ENCODE measurements at regions not wholly inside any gene's neighbourhood (a gene's known extent, or its start where the extent isn't known, plus 50 kb on each side); places are given as distances from the start of the nearest gene placed in this dataset.

- TF ChIP-seq CTCF (IDR thresholded peaks at IDR 0.05; ENCODE audit: borderline replicate concordance, extremely low read depth, insufficient read depth), result no peak
- H3K9ac ChIP-seq (ENCODE audit: low read length in 3 of 3), result no peak overlapping the region
- H3K4me3 ChIP-seq (ENCODE audit: low read length in 3 of 3), result no peak overlapping the region
- H3K27me3 ChIP-seq (ENCODE audit: control insufficient read depth, insufficient read depth, low read length), result no peaks in the 10 kb centered on the region
- no peaks in the 10 kb centered on the region for H3K4me1 ChIP-seq (ENCODE audit: control insufficient read depth in 2 of 3, insufficient read depth in 2 of 3, low read depth in 1 of 3, low read length in 3 of 3)
- no peaks in the 10 kb centered on the region for H3K9me3 ChIP-seq (ENCODE audit: control insufficient read depth in 2 of 3, insufficient read depth in 1 of 3, low read length in 3 of 3)
- FAIRE-seq (no peak), DNase-seq (no peak)
- intact Hi-C loops (cut with DNase I), result no loop called here
- H3K36me3 ChIP-seq (ENCODE audit: control insufficient read depth in 2 of 3, insufficient read depth in 3 of 3, low read length in 3 of 3), result no peaks in the 10 kb centered on the region
- no peak overlapping the region for H3K27ac ChIP-seq (ENCODE audit: low read depth in 2 of 2, low read length in 2 of 2)
Measured at GRCh38 chr5:90182726-90183125, 226.8 kb downstream of the CETN3 start.

GRCh38 chr5:90174236-90174635 lies 235.3 kb downstream of the CETN3 start:
- intact Hi-C loops (cut with DNase I), result no loop called here
- Histone ChIP-seq H3K4me3 (ENCODE audit: low read length in 3 of 3) (no peak overlapping the region), H3K4me1 (ENCODE audit: control insufficient read depth in 2 of 3, insufficient read depth in 2 of 3, low read depth in 1 of 3, low read length in 3 of 3) (no peaks in the 10 kb centered on the region), H3K9ac (ENCODE audit: low read length in 3 of 3) (no peak overlapping the region), H3K36me3 (ENCODE audit: control insufficient read depth in 2 of 3, insufficient read depth in 3 of 3, low read length in 3 of 3) (no peaks in the 10 kb centered on the region), H3K27me3 (ENCODE audit: control insufficient read depth, insufficient read depth, low read length) (no peaks in the 10 kb centered on the region), H3K9me3 (ENCODE audit: control insufficient read depth in 2 of 3, insufficient read depth in 1 of 3, low read length in 3 of 3) (no peaks in the 10 kb centered on the region), H3K27ac (ENCODE audit: low read depth in 2 of 2, low read length in 2 of 2) (no peak overlapping the region)
- no peak for TF ChIP-seq CTCF (IDR thresholded peaks at IDR 0.05; ENCODE audit: borderline replicate concordance, extremely low read depth, insufficient read depth)
- DNase-seq, result no peak
- FAIRE-seq, result no peak

GRCh38 chr5:90173299-90174030 lies 236.1 kb downstream of the CETN3 start:
- Histone ChIP-seq H3K36me3 (ENCODE audit: control insufficient read depth in 2 of 3, insufficient read depth in 3 of 3, low read length in 3 of 3) (no peaks in the 10 kb centered on the region), H3K27ac (ENCODE audit: low read depth in 2 of 2, low read length in 2 of 2) (no peak overlapping the region), H3K27me3 (ENCODE audit: control insufficient read depth, insufficient read depth, low read length) (no peaks in the 10 kb centered on the region), H3K4me3 (ENCODE audit: low read length in 3 of 3) (no peak overlapping the region), H3K9me3 (ENCODE audit: control insufficient read depth in 2 of 3, insufficient read depth in 1 of 3, low read length in 3 of 3) (no peaks in the 10 kb centered on the region), H3K9ac (ENCODE audit: low read length in 3 of 3) (no peak overlapping the region), H3K4me1 (ENCODE audit: control insufficient read depth in 2 of 3, insufficient read depth in 2 of 3, low read depth in 1 of 3, low read length in 3 of 3) (no peaks in the 10 kb centered on the region)
- DNase-seq (no peak), FAIRE-seq (no peak)
- intact Hi-C loops (cut with DNase I), result no loop called here
- no peak for TF ChIP-seq CTCF (IDR thresholded peaks at IDR 0.05; ENCODE audit: borderline replicate concordance, extremely low read depth, insufficient read depth)

- Histone ChIP-seq H3K27ac (ENCODE audit: low read depth in 2 of 2, low read length in 2 of 2) (no peak overlapping the region), H3K9me3 (ENCODE audit: control insufficient read depth in 2 of 3, insufficient read depth in 1 of 3, low read length in 3 of 3) (no peaks in the 10 kb centered on the region), H3K36me3 (ENCODE audit: control insufficient read depth in 2 of 3, insufficient read depth in 3 of 3, low read length in 3 of 3) (no peaks in the 10 kb centered on the region), H3K4me3 (ENCODE audit: low read length in 3 of 3) (no peak overlapping the region), H3K27me3 (ENCODE audit: control insufficient read depth, insufficient read depth, low read length) (no peaks in the 10 kb centered on the region), H3K4me1 (ENCODE audit: control insufficient read depth in 2 of 3, insufficient read depth in 2 of 3, low read depth in 1 of 3, low read length in 3 of 3) (no peaks in the 10 kb centered on the region), H3K9ac (ENCODE audit: low read length in 3 of 3) (no peak overlapping the region)
- no peak for TF ChIP-seq CTCF (IDR thresholded peaks at IDR 0.05; ENCODE audit: borderline replicate concordance, extremely low read depth, insufficient read depth)
- FAIRE-seq (no peak), DNase-seq (no peak)
- intact Hi-C loops (cut with DNase I), result no loop called here
Measured at GRCh38 chr5:90171466-90171865, 238.1 kb downstream of the CETN3 start.
